GM12801 (cell line): ENCODE measurements at regions not wholly inside any gene's neighbourhood (a gene's known extent, or its start where the extent isn't known, plus 50 kb on each side); places are given as distances from the start of the nearest gene placed in this dataset.

ENCODE experiments used
- TF ChIP-seq, protein P1 (sequence below): IDR thresholded peaks from one replicate; pipeline ENCODE4 v1.5.1; 2011; ENCODE audit warnings: control low read depth; ENCODE audit not compliant: insufficient read length; ENCODE audit errors: extremely low read depth

GRCh38 chr15:53128652-53129051 is 338.5 kb upstream of the ONECUT1 start:
- TF ChIP-seq, protein P1, sequence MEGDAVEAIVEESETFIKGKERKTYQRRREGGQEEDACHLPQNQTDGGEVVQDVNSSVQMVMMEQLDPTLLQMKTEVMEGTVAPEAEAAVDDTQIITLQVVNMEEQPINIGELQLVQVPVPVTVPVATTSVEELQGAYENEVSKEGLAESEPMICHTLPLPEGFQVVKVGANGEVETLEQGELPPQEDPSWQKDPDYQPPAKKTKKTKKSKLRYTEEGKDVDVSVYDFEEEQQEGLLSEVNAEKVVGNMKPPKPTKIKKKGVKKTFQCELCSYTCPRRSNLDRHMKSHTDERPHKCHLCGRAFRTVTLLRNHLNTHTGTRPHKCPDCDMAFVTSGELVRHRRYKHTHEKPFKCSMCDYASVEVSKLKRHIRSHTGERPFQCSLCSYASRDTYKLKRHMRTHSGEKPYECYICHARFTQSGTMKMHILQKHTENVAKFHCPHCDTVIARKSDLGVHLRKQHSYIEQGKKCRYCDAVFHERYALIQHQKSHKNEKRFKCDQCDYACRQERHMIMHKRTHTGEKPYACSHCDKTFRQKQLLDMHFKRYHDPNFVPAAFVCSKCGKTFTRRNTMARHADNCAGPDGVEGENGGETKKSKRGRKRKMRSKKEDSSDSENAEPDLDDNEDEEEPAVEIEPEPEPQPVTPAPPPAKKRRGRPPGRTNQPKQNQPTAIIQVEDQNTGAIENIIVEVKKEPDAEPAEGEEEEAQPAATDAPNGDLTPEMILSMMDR: no peak

DNA sequence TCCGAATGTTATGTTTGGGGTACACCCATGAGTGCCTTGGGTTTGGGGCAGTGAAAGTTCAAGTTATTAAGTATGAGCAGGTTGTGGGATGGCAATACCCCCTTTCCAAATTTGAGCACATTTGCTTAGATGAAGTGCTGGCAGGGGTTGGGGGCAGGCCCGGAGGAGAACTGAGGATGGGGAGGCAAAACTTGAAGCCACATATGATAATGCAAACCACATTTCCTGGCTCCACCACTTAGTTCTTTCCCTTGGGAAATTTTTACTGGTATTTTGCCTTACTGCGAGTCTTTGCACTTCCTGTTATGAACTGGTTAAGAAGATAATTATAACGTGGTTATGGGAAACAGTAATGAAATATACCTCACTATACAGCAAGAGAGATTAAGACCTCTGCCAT is 336.0 kb upstream of the ONECUT1 start:
- TF ChIP-seq, protein P1: no peak

GRCh38 chr15:53122818-53123217 is 332.7 kb upstream of the ONECUT1 start:
- TF ChIP-seq, protein P1: no peak

- TF ChIP-seq, protein P1: no peak
These were observed 326.0 kb upstream of the ONECUT1 start for GRCh38 chr15:53116169-53116568.

DNA sequence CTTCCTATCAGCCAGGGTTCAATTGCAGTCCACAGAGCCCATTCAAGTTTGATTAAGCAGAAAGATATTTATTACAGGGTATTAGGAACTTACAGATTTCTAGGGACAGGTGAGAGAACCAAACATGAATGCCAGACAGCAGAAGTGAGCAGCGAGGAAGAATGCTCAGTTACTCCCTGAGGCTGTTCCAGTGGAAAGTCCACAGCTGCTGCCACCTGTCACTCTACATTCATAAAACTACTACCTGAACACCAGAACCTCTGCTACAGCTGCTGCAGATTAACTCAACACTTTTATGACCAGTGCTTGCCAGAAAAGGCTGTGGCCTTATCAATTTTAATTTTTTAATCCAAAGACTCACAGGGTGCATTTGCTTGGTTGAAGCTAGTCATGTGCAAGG is 325.4 kb upstream of the ONECUT1 start:
- TF ChIP-seq, protein P1: no peak

- TF ChIP-seq, protein P1: no peak
These were observed 324.8 kb upstream of the ONECUT1 start for GRCh38 chr15:53114960-53115359.

GRCh38 chr15:53110999-53111398 is 320.9 kb upstream of the ONECUT1 start:
- TF ChIP-seq, protein P1: no peak

DNA sequence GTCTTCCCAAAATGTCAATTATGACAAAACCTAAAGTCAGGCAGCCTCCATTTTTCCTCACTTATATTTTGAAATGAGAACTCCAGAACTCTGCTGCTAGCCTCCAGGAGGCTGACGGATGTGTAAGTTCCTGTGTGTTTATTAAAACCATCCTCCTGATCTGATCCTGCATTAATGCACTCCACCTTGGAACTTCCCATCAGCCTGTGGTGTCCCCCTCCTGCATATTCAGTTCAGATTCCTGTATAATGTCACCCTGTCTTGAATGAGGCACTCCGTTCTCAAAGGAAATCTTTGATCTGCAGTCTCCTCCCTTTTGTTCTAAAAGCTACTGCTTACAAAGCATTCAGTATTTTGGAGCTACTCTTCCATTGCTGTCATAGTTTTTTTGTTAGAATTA is 318.2 kb upstream of the ONECUT1 start:
- TF ChIP-seq, protein P1: no peak
